HCT116 (cell line): ENCODE measurements at regions not wholly inside any gene's neighbourhood (a gene's known extent, or its start where the extent isn't known, plus 50 kb on each side); places are given as distances from the start of the nearest gene placed in this dataset.

ENCODE experiments used
- ELF1 ChIP-seq: IDR thresholded peaks from 2 replicates; pipeline ENCODE4 v1.6.1; 2012; ENCODE audit warnings: low read depth, borderline replicate concordance
- EZH2 ChIP-seq: fragments of 200-600 bp; sonication (generic); IDR thresholded peaks from 2 replicates; pipeline ENCODE4 v1.6.1; 2017; ENCODE audit warnings: antibody characterized with exemption, mixed run types
- EZH2phosphoT487 ChIP-seq: fragments of 200-600 bp; IDR thresholded peaks from 2 replicates; pipeline ENCODE4 v1.6.1; 2018; ENCODE audit warnings: antibody characterized with exemption, borderline replicate concordance
- POLR2A ChIP-seq: IDR thresholded peaks from 2 replicates; pipeline ENCODE4 v1.7.0; 2011; ENCODE audit warnings: borderline replicate concordance; ENCODE audit not compliant: insufficient read depth, insufficient read length; ENCODE audit errors: extremely low read depth
- POLR2AphosphoS5 ChIP-seq: IDR thresholded peaks from 2 replicates; pipeline ENCODE4 v1.6.1; 2011; ENCODE audit warnings: mild to moderate bottlenecking, low read depth, low read length, moderate library complexity
- RAD21 ChIP-seq: IDR thresholded peaks from 2 replicates; pipeline ENCODE4 v1.6.1; 2012; ENCODE audit warnings: low read depth, mild to moderate bottlenecking
- SP1 ChIP-seq: IDR thresholded peaks from 2 replicates; pipeline ENCODE4 v1.6.1; 2012; ENCODE audit warnings: low read depth
- YY1 ChIP-seq: IDR thresholded peaks from 2 replicates; pipeline ENCODE4 v1.6.1; 2011; ENCODE audit warnings: low read length, low read depth, moderate library complexity, mild to moderate bottlenecking; ENCODE audit not compliant: insufficient replicate concordance; ENCODE audit errors: extremely low read depth
- ZNF274 ChIP-seq: fragments of 200-500 bp; sonication (Bioruptor generic); IDR thresholded peaks from 2 replicates; pipeline ENCODE4 v1.6.1; 2014; ENCODE audit warnings: mild to moderate bottlenecking, low read depth, low read length, inconsistent platforms
- TF ChIP-seq, protein P1 (sequence below), 3 experiments: fragments of 200-600 bp in 1 of 3; sonication (generic) in 1 of 3; IDR thresholded peaks in 2 of 3; conservative IDR thresholded peaks in 1 of 3; 2 replicates each; pipeline ENCODE4 v1.5.1; 2012 to 2017; ENCODE audit warnings: low read depth in 2 of 3, low read length in 2 of 3, antibody characterized with exemption in 1 of 3, borderline replicate concordance in 1 of 3, control low read depth in 1 of 3, mild to moderate bottlenecking in 1 of 3, mixed read lengths in 1 of 3, mixed run types in 1 of 3, moderate library complexity in 1 of 3; ENCODE audit not compliant: insufficient read depth in 1 of 3
- TF ChIP-seq, protein P2 (sequence below): IDR thresholded peaks from 2 replicates; pipeline ENCODE4 v1.6.1; 2011; ENCODE audit warnings: mild to moderate bottlenecking, low read length, moderate library complexity; ENCODE audit not compliant: insufficient replicate concordance; ENCODE audit errors: extremely low read depth
- TF ChIP-seq, protein P3 (sequence below): IDR thresholded peaks from 2 replicates; pipeline ENCODE4 v1.6.1; 2012
- TF ChIP-seq, protein P4 (sequence below): IDR thresholded peaks from 2 replicates; pipeline ENCODE4 v1.6.1; 2012; ENCODE audit warnings: low read depth

DNA sequence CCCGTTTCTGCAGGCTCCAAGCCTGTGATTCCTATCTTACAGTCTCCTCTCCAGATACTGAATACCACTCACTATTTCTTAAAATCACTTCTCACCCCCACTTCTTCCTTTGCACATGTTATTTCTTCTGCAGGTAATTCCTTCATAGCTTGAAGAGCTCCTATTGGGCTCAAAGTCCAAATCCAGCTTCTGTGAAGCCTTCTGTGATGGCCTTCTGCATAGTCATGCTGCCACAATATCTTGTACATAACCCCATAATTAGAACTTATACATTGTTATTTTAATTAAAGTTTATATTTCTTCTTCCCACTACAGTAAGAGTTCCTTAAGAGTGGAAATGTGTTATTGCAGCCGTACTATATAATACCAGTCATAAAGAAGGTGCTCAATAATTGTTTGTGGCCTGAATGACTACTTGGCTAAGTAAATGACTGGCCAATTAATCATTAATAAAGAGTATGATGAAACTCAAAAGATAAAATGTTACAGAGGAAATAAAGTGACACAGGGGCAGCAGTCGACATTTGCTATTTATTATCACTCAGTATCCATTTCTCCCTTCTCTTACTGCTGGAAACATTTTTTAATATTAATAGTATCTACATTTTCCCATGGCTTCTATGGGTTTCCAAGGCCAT lies 886.6 kb downstream of the TTLL7 start:
- TF ChIP-seq, protein P1, sequence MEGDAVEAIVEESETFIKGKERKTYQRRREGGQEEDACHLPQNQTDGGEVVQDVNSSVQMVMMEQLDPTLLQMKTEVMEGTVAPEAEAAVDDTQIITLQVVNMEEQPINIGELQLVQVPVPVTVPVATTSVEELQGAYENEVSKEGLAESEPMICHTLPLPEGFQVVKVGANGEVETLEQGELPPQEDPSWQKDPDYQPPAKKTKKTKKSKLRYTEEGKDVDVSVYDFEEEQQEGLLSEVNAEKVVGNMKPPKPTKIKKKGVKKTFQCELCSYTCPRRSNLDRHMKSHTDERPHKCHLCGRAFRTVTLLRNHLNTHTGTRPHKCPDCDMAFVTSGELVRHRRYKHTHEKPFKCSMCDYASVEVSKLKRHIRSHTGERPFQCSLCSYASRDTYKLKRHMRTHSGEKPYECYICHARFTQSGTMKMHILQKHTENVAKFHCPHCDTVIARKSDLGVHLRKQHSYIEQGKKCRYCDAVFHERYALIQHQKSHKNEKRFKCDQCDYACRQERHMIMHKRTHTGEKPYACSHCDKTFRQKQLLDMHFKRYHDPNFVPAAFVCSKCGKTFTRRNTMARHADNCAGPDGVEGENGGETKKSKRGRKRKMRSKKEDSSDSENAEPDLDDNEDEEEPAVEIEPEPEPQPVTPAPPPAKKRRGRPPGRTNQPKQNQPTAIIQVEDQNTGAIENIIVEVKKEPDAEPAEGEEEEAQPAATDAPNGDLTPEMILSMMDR (IDR thresholded peaks at IDR 0.05 in 2 of 3, conservative IDR thresholded peaks at IDR 0.05 in 1 of 3; ENCODE audit: borderline replicate concordance in 1 of 3, insufficient read depth in 1 of 3, low read depth in 2 of 3, low read length in 2 of 3): no peak
- TF ChIP-seq, protein P2, sequence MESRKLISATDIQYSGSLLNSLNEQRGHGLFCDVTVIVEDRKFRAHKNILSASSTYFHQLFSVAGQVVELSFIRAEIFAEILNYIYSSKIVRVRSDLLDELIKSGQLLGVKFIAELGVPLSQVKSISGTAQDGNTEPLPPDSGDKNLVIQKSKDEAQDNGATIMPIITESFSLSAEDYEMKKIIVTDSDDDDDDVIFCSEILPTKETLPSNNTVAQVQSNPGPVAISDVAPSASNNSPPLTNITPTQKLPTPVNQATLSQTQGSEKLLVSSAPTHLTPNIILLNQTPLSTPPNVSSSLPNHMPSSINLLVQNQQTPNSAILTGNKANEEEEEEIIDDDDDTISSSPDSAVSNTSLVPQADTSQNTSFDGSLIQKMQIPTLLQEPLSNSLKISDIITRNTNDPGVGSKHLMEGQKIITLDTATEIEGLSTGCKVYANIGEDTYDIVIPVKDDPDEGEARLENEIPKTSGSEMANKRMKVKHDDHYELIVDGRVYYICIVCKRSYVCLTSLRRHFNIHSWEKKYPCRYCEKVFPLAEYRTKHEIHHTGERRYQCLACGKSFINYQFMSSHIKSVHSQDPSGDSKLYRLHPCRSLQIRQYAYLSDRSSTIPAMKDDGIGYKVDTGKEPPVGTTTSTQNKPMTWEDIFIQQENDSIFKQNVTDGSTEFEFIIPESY: no peak
- TF ChIP-seq EZH2 (no peak), ELF1 (no peak), SP1 (no peak), POLR2AphosphoS5 (no peak), ZNF274 (no peak), RAD21 (no peak), POLR2A (no peak), EZH2phosphoT487 (no peak), YY1 (no peak)
- TF ChIP-seq, protein P3, sequence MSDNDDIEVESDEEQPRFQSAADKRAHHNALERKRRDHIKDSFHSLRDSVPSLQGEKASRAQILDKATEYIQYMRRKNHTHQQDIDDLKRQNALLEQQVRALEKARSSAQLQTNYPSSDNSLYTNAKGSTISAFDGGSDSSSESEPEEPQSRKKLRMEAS: no peak
- TF ChIP-seq, protein P4, sequence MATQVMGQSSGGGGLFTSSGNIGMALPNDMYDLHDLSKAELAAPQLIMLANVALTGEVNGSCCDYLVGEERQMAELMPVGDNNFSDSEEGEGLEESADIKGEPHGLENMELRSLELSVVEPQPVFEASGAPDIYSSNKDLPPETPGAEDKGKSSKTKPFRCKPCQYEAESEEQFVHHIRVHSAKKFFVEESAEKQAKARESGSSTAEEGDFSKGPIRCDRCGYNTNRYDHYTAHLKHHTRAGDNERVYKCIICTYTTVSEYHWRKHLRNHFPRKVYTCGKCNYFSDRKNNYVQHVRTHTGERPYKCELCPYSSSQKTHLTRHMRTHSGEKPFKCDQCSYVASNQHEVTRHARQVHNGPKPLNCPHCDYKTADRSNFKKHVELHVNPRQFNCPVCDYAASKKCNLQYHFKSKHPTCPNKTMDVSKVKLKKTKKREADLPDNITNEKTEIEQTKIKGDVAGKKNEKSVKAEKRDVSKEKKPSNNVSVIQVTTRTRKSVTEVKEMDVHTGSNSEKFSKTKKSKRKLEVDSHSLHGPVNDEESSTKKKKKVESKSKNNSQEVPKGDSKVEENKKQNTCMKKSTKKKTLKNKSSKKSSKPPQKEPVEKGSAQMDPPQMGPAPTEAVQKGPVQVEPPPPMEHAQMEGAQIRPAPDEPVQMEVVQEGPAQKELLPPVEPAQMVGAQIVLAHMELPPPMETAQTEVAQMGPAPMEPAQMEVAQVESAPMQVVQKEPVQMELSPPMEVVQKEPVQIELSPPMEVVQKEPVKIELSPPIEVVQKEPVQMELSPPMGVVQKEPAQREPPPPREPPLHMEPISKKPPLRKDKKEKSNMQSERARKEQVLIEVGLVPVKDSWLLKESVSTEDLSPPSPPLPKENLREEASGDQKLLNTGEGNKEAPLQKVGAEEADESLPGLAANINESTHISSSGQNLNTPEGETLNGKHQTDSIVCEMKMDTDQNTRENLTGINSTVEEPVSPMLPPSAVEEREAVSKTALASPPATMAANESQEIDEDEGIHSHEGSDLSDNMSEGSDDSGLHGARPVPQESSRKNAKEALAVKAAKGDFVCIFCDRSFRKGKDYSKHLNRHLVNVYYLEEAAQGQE: no peak
